ENCODE measurements at regions not wholly inside any gene's neighbourhood (a gene's known extent, or its start where the extent isn't known, plus 50 kb on each side); places are given as distances from the start of the nearest gene placed in this dataset.

- no peak for DNase-seq (ENCODE audit: low read depth, low spot score)
- H3K27ac ChIP-seq, result no peak overlapping the region
Observed at GRCh38 chr5:93891491-93892480, 150.4 kb upstream of the POU5F2 start.

DNA sequence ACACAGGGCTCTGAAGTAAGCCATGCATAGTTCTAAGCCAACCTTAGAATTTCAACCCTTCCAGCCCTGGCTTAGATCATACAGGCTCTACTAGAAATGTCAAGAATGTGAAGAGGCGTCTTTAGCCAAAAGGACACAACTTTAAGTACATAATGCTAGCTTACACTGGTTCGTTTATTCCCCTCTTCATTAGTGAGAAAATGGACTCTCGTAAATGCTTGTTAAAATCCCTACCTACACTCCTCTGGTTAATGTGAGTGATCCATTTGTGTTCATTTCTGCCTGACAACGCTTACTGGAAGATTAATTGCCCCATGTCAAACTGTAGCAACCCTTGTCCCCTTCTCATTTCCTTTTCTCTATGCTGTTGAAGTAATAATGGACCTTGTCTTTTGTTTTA, 149.3 kb upstream of the POU5F2 start:
- DNase-seq (ENCODE audit: low read depth, low spot score), result no peak
- H3K27ac ChIP-seq, result no peak overlapping the region

GRCh38 chr5:93887678-93888077, 146.3 kb upstream of the POU5F2 start:
- H3K27ac ChIP-seq, result no peak overlapping the region
- DNase-seq (ENCODE audit: low read depth, low spot score), result no peak

DNA sequence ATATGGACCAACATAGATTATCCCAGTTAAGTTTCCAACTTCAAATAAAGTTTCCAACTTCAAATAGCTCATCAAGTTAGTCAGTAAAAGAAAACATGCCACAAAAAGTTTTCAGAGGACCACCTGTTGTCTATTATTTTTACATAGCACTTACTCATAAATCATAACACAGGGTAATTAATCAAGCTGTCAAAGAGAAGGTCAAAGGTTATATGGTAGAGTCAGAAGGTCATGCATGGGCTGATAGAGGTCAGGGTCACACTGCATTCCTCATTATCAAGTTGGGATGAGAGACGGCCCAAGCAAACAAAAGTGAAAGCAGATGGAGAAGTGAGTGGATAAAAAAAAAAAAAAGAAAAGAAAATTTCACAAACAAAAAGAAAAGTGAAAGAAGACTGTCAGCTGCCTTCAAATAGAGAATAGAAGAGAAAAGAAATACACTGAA, 145.5 kb upstream of the POU5F2 start:
- H3K27ac ChIP-seq, result no peak overlapping the region
- DNase-seq (ENCODE audit: low read depth, low spot score), result no peak

- no peak for DNase-seq (ENCODE audit: low read depth, low spot score)
- H3K27ac ChIP-seq, result no peak overlapping the region
Observed at GRCh38 chr5:93886098-93886806, 144.9 kb upstream of the POU5F2 start.

DNA sequence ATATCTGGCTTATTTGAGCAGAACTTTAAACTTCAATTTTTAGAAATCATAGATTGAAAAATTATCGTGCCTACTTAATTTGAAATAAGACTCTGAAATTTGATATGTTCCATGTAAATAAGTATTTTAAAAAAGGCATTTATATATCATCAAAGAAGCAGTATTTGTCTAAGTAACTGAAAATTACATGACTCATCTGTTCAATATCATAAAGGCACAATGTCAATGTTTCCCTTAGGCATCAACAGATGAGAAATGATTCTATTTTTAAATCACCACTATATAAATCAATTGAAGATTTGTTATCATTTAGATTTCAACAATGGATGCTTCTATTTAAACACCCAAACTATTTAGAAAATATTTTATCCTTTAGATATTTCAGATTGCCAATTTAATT, 142.9 kb upstream of the POU5F2 start:
- H3K27ac ChIP-seq, result no peak overlapping the region
- DNase-seq (ENCODE audit: low read depth, low spot score), result no peak

GRCh38 chr5:93883459-93883858, 142.1 kb upstream of the POU5F2 start:
- no peak for DNase-seq (ENCODE audit: low read depth, low spot score)
- H3K27ac ChIP-seq, result no peak overlapping the region

GRCh38 chr5:93875693-93876092, 134.3 kb upstream of the POU5F2 start:
- no peak overlapping the region for H3K27ac ChIP-seq
- no peak for DNase-seq (ENCODE audit: low read depth, low spot score)

DNA sequence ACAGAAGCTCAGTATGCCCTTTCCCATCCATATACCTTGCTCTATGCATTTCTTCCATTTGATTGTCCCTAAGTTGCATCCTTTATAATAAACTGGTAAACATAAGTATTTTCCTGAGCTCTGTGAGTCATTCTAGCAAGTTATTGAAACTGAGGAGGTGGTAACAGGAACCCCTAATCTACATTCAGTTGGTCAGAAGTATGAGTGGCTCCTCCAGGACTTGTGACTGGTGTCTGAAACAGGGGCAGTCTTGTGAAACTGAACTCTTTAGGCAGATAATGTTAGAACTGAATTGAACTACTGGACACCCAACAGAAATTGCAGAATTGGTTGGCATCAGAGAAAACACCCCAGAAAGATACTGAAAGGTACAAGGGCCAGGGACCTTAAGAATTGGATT, 133.1 kb upstream of the POU5F2 start:
- H3K27ac ChIP-seq, result no peak overlapping the region
- no peak for DNase-seq (ENCODE audit: low read depth, low spot score)

DNA sequence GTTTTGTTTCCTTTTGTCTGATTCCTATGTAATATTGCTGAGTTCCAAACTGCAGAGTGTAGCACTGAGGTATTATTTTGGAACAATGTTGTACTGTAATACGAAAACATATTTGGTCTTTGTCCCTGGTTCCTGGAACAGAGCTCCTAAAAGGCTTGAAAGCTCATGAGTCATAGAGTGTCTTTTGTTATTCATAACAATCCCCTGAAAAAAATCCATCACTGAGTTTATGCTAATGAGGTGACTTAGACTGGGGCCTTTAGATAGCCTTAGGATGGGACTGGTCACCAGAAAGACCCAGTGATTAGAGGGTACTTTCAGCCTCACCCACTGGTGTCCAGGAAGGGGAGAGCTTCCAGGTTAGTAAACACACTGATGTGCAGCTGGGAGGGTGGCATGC, 132.7 kb upstream of the POU5F2 start:
- H3K27ac ChIP-seq, result no peak overlapping the region
- DNase-seq (ENCODE audit: low read depth, low spot score), result no peak

DNA sequence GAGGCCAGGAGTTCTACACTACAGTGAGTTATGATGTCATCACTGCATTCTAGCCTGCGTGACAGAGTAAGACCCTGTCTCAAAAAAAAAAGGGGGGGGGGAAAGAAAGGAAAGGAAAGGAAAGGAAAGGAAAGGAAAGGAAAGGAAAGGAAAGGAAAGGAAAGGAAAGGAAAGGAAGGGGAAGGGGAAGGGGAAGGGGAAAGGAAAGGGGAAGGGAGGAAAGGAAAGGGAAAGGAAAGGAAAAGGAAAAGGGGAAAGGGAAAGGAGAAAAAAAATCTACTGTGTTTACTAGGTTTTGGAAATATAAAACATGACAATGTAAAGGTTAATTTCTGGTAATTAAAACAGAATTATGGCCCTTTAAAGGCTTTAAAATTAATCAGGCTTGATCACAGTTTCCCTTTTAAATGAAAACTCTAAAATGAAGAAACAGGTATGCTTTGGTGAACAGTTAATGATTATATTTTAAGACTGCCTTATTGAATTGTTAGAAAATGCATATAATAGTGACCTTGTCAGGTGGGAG, 131.9 kb upstream of the POU5F2 start:
- DNase-seq (ENCODE audit: low read depth, low spot score), result no peak
- no peak overlapping the region for H3K27ac ChIP-seq

DNA sequence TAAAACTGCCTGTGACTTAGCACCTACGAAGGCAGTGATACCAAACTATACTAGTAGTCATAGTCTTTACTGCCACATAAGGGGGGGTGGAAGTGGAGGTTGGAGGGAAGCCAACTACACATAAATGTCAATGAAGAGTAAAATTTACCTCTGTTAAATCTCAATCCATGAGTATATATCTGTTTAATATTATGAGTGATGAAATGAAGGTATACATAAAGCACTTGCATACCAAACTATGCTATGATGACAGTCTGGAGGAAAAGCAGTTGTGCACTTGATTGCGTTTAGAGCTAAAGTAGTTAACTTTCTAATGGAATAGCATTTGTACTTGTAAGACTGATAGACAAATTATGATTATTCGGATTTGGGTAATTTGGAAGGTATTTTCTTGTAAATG, 129.2 kb upstream of the POU5F2 start:
- DNase-seq (ENCODE audit: low read depth, low spot score), result no peak
- no peak overlapping the region for H3K27ac ChIP-seq

- no peak for DNase-seq (ENCODE audit: low read depth, low spot score)
Observed at GRCh38 chr5:93868851-93869250, 127.5 kb upstream of the POU5F2 start.

GRCh38 chr5:93850311-93850710, 108.9 kb upstream of the POU5F2 start:
- H3K27ac ChIP-seq, result no peak overlapping the region
- DNase-seq (ENCODE audit: low read depth, low spot score), result no peak

More at GRCh38 chr5:93868851-93869250, 127.5 kb upstream of the POU5F2 start:
- no peak overlapping the region for H3K27ac ChIP-seq

GRCh38 chr5:93845376-93845775, 104.0 kb upstream of the POU5F2 start:
- DNase-seq (ENCODE audit: low read depth, low spot score), result no peak
- no peak overlapping the region for H3K27ac ChIP-seq

DNA sequence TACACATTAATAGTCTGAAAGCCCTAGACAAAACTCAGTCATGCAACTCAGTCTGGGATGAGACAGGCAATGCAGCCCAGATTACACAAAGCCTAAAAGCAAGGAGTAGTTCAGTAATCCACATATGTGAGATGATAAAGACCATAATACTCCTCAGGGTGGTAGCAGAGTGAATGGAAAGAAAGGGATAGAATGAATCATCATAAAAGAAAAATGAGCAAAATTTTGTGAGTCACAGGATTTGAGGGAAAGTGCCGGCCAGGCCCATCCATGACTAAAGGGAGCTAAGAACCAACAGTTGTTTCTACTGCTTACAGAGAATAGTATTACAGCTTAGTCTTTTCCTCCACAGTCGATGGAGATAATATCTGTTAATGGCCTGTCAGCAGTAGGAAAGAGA, 90.0 kb upstream of the POU5F2 start:
- no peak overlapping the region for H3K27ac ChIP-seq
- peak; percentile 56 for DNase-seq (ENCODE audit: low read depth, low spot score)

GRCh38 chr5:93830893-93831292, 89.5 kb upstream of the POU5F2 start:
- no peak for DNase-seq (ENCODE audit: low read depth, low spot score)
- H3K27ac ChIP-seq, result no peak overlapping the region

DNA sequence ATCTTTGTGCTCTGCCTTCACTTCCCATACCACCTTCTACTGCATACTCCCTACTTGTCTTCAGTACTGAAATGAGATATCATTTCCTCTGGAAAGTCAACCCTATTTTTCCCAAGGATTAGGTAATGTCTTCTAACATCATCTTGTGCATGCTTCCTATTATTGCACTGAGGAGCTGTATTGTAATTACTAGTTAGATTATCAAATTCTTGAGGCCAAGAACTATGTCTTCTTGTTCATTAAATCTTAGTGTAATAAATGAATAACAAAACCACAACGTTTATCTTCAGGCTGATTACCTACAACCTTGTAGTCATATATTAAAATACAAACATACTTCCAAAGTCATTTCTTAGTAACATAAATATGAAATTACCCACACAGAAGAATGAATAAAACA, 87.9 kb upstream of the POU5F2 start:
- DNase-seq (ENCODE audit: low read depth, low spot score), result no peak

DNA sequence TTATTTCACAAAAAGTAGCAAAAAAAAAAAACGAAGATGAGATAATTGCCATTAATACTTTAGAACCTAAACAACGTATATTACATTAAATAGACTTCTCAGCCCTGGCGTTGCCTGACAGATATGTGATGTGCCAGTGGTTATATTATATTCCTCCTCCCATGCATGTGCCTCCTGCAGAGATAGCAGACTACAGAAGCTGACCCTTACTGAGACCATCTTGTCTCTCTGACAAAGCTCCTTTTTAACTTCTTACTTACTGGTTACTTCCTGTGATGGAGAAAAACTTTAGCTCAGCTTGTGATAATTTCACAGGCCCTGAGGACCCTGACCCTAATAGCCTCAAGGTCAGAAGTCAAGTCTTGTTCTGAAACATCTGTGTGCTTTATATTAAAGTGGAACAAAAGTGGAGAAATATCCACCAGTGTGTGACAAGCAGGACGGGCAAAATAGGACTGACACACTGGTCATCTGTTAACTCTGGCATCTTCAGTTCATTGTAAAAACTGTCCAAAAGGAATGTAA, 80.6 kb upstream of the POU5F2 start:
- no peak overlapping the region for H3K27ac ChIP-seq
- DNase-seq (ENCODE audit: low read depth, low spot score), result no peak

More for the DNA sequence above, 87.9 kb upstream of the POU5F2 start:
- H3K27ac ChIP-seq, result no peak overlapping the region

DNA sequence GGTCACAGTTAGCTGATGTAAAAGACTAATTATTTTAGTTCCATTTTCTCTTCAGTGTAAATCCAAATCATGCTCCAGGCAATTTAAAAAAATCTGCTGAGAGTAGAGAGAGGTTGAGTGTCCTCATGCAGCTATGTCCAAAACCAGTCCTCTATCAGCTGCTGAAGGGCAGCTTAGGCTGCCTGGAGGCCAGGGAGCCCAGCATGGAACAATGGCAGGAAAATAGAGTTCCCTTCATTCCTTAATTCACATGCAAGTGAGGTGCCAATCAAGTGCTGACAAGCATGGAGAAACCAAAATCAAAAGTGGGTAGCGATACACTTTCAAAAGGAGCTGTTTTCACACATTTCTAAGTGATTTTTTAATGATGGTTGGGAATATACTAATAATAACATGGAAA, 78.3 kb upstream of the POU5F2 start:
- no peak overlapping the region for H3K27ac ChIP-seq
- no peak for DNase-seq (ENCODE audit: low read depth, low spot score)

GRCh38 chr5:93810780-93811179, 69.4 kb upstream of the POU5F2 start:
- DNase-seq (ENCODE audit: low read depth, low spot score), result no peak
- H3K27ac ChIP-seq, result no peak overlapping the region
